SK-N-SH treated with all-trans-retinoic acid at 6 μM for 48 hours (cell line): ENCODE measurements at regions not wholly inside any gene's neighbourhood (a gene's known extent, or its start where the extent isn't known, plus 50 kb on each side); places are given as distances from the start of the nearest gene placed in this dataset.

ENCODE experiments used
- CREB5 ChIP-seq: fragments of 250-450 bp; sonication (Bioruptor Pico); IDR thresholded peaks from 2 replicates; pipeline ENCODE4 v1.5.1; 2020; ENCODE audit warnings: low read depth, mild to moderate bottlenecking, moderate library complexity
- OSR1 ChIP-seq: fragments of 250-450 bp; sonication (Bioruptor Pico); IDR thresholded peaks from 2 replicates; pipeline ENCODE4 v1.8.0; 2022; ENCODE audit warnings: moderate library complexity, mild to moderate bottlenecking, inconsistent platforms
- PPARA ChIP-seq: fragments of 250-450 bp; sonication (Bioruptor Pico); IDR thresholded peaks from 2 replicates; pipeline ENCODE4 v1.5.0; 2020; ENCODE audit warnings: mild to moderate bottlenecking, borderline replicate concordance
- ZFP30 ChIP-seq: fragments of 450-650 bp; formaldehyde crosslinking; IDR thresholded peaks from 2 replicates; pipeline ENCODE4 v1.5.0; 2022; ENCODE audit warnings: mild to moderate bottlenecking, moderate library complexity
- ZNF70 ChIP-seq: fragments of 450-650 bp; formaldehyde crosslinking; IDR thresholded peaks from 2 replicates; pipeline ENCODE4 v1.5.0; 2020; ENCODE audit warnings: mild to moderate bottlenecking, moderate library complexity
- TF ChIP-seq, protein P1 (sequence below): fragments of 250-450 bp; sonication (Bioruptor Pico); IDR thresholded peaks from 2 replicates; pipeline ENCODE4 v1.8.0; 2021; ENCODE audit warnings: low read depth, mild to moderate bottlenecking, moderate library complexity, borderline replicate concordance
- TF ChIP-seq, protein P2 (sequence below): fragments of 250-450 bp; sonication (Bioruptor Pico); IDR thresholded peaks from 2 replicates; pipeline ENCODE4 v1.8.0; 2020; ENCODE audit warnings: mild to moderate bottlenecking, moderate library complexity, borderline replicate concordance
- TF ChIP-seq, protein P3 (sequence below): fragments of 250-450 bp; sonication (Bioruptor Pico); IDR thresholded peaks from 2 replicates; pipeline ENCODE4 v1.5.0; 2020; ENCODE audit warnings: mild to moderate bottlenecking, moderate library complexity

- TF ChIP-seq, protein P1, sequence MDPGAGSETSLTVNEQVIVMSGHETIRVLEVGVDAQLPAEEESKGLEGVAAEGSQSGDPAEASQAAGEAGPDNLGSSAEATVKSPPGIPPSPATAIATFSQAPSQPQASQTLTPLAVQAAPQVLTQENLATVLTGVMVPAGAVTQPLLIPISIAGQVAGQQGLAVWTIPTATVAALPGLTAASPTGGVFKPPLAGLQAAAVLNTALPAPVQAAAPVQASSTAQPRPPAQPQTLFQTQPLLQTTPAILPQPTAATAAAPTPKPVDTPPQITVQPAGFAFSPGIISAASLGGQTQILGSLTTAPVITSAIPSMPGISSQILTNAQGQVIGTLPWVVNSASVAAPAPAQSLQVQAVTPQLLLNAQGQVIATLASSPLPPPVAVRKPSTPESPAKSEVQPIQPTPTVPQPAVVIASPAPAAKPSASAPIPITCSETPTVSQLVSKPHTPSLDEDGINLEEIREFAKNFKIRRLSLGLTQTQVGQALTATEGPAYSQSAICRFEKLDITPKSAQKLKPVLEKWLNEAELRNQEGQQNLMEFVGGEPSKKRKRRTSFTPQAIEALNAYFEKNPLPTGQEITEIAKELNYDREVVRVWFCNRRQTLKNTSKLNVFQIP (CRISPR knock-in tag) = no peak
- TF ChIP-seq OSR1 (CRISPR knock-in tag) (no peak), PPARA (CRISPR knock-in tag) (no peak), ZFP30 (CRISPR knock-in tag) (no peak), CREB5 (CRISPR knock-in tag) (no peak), ZNF70 (CRISPR knock-in tag) (no peak)
- TF ChIP-seq, protein P2, sequence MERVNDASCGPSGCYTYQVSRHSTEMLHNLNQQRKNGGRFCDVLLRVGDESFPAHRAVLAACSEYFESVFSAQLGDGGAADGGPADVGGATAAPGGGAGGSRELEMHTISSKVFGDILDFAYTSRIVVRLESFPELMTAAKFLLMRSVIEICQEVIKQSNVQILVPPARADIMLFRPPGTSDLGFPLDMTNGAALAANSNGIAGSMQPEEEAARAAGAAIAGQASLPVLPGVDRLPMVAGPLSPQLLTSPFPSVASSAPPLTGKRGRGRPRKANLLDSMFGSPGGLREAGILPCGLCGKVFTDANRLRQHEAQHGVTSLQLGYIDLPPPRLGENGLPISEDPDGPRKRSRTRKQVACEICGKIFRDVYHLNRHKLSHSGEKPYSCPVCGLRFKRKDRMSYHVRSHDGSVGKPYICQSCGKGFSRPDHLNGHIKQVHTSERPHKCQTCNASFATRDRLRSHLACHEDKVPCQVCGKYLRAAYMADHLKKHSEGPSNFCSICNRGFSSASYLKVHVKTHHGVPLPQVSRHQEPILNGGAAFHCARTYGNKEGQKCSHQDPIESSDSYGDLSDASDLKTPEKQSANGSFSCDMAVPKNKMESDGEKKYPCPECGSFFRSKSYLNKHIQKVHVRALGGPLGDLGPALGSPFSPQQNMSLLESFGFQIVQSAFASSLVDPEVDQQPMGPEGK = no peak
- TF ChIP-seq, protein P3, sequence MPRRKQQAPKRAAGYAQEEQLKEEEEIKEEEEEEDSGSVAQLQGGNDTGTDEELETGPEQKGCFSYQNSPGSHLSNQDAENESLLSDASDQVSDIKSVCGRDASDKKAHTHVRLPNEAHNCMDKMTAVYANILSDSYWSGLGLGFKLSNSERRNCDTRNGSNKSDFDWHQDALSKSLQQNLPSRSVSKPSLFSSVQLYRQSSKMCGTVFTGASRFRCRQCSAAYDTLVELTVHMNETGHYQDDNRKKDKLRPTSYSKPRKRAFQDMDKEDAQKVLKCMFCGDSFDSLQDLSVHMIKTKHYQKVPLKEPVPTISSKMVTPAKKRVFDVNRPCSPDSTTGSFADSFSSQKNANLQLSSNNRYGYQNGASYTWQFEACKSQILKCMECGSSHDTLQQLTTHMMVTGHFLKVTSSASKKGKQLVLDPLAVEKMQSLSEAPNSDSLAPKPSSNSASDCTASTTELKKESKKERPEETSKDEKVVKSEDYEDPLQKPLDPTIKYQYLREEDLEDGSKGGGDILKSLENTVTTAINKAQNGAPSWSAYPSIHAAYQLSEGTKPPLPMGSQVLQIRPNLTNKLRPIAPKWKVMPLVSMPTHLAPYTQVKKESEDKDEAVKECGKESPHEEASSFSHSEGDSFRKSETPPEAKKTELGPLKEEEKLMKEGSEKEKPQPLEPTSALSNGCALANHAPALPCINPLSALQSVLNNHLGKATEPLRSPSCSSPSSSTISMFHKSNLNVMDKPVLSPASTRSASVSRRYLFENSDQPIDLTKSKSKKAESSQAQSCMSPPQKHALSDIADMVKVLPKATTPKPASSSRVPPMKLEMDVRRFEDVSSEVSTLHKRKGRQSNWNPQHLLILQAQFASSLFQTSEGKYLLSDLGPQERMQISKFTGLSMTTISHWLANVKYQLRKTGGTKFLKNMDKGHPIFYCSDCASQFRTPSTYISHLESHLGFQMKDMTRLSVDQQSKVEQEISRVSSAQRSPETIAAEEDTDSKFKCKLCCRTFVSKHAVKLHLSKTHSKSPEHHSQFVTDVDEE = no peak
Measured at GRCh38 chr13:102452836-102453235, 51.0 kb upstream of the FGF14 start.
